ENCODE measurements at regions not wholly inside any gene's neighbourhood (a gene's known extent, or its start where the extent isn't known, plus 50 kb on each side); places are given as distances from the start of the nearest gene placed in this dataset.

DNA sequence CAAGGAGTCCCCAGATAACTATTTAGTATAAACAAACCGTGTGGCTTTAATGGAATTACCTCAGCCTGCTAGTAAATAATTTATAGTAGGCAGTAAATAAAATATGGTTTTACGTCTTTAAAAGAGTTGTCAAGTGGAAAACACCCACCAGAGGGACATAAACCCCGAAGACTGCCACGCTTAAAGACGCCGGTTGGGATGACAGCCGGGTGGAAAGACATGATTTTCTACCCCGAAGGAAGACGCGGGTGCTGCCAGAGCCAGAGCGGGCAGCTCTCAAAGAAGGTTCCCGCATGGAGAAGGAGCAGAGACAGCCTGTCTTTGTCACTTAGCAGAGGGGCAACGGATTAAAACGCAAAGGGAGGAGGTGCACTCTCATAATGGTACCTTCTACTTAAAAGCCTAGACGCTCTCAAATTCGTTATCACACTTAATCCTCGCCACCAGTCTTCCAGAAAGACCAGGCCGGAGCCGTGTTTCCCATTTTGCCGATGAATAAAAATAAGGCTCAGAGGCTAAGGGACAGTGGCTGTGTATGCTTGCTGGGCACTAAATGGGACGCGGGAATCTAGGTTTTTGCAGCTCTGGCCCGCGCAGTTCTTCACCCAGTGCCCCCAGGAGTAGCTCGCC lies 140.5 kb upstream of the ZIC3 start:
- H3K36me3 ChIP-seq (ENCODE audit: insufficient read depth, low read length): no peaks in the 10 kb centered on the region
- H3K27ac ChIP-seq (ENCODE audit: low read depth, low read length): no peak overlapping the region
- H3K27me3 Mint-ChIP-seq: peaks cover 20 to 25% of the 10 kb centered on the region in 2 donors
- H3K9me3 Mint-ChIP-seq: peaks cover 0 to 7% (median 3%) of the 10 kb centered on the region in 8 donors
- intact Hi-C loops (cut with micrococcal nuclease): no loop called here
- H3K4me3 ChIP-seq (ENCODE audit: low read length in 2 of 2): no peak overlapping the region
- peak overlapping the region in 1 of 8 donors; percentile 21 for H3K4me3 Mint-ChIP-seq
- peaks cover 4% of the 10 kb centered on the region for H3K27me3 ChIP-seq (ENCODE audit: insufficient read depth, low read length)
- ChIA-PET CTCF (ENCODE audit: partially characterized antibody) (no interaction called here), POLR2A (ENCODE audit: partially characterized antibody) (no interaction called here)
- no peaks in the 10 kb centered on the region for H3K9me3 ChIP-seq (ENCODE audit: control insufficient read depth in 1 of 2, low read length in 2 of 2)
- H3K4me1 Mint-ChIP-seq: peaks cover 2 to 11% (median 7%) of the 10 kb centered on the region in 4 donors
- no peak overlapping the region for H3K27ac Mint-ChIP-seq
- H3K36me3 Mint-ChIP-seq: no peaks in the 10 kb centered on the region
- H3K4me1 ChIP-seq (ENCODE audit: insufficient read depth, low read length): peaks cover 11% of the 10 kb centered on the region
- DNase-seq: no peak

DNA sequence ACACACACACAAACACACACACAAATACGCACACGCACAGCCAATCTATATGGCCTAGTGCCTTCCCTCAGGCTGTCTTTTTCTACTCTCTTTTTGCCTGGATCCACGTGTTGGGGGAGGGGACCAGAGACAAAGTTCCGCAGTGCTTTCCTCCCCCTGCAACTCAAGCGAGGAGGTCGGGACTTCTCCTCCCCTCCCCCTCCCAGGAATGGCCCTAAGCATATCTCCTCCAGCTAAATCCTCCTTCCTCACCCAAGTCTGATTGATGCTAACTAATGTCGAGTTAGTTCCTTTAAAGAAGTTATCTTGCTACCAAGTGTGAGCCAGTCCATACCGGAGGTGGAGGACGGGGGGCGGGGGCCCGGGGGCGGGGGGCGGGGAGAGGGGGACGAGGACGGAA lies 141.2 kb upstream of the ZIC3 start:
- peaks cover 23 to 25% of the 10 kb centered on the region in 2 donors for H3K27me3 Mint-ChIP-seq

DNA sequence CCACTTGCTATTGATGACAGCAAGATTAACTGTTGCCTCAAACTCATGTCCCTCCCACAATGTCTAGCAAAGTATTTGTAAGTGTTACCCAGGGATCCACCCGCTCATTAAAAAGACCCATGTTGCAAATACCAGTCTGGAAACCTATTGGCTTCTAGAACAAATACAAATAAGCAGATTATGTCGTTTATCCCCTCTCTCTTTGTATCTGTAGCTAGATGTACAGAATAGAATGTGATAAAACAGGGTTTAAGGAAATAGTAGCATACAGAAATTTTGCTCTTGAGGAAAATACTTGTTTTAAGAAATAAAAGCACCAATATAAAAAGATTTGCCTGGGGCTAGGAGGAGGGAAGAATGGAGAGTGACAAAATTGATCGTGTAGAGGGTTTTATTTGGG lies 142.7 kb upstream of the ZIC3 start:
- H3K27me3 Mint-ChIP-seq: peaks cover 24 to 25% of the 10 kb centered on the region in 2 donors
- intact Hi-C loops (cut with micrococcal nuclease): no loop called here

More for the DNA sequence above, 141.2 kb upstream of the ZIC3 start:
- no peaks in the 10 kb centered on the region for H3K36me3 ChIP-seq (ENCODE audit: insufficient read depth, low read length)
- peaks cover 11% of the 10 kb centered on the region for H3K4me1 ChIP-seq (ENCODE audit: insufficient read depth, low read length)
- intact Hi-C loops (cut with micrococcal nuclease): no loop called here
- DNase-seq: no peak
- Mint-ChIP-seq H3K27ac (no peak overlapping the region), H3K9me3 (peaks cover 0 to 7% (median 3%) of the 10 kb centered on the region in 8 donors), H3K4me3 (no peak overlapping the region), H3K36me3 (no peaks in the 10 kb centered on the region), H3K4me1 (peaks cover 2 to 11% (median 7%) of the 10 kb centered on the region in 4 donors)
- ChIA-PET CTCF (ENCODE audit: partially characterized antibody) (no interaction called here), POLR2A (ENCODE audit: partially characterized antibody) (no interaction called here)
- no peak overlapping the region for H3K4me3 ChIP-seq (ENCODE audit: low read length in 2 of 2)
- H3K9me3 ChIP-seq (ENCODE audit: control insufficient read depth in 1 of 2, low read length in 2 of 2): no peaks in the 10 kb centered on the region
- no peak overlapping the region for H3K27ac ChIP-seq (ENCODE audit: low read depth, low read length)
- H3K27me3 ChIP-seq (ENCODE audit: insufficient read depth, low read length): peaks cover 4% of the 10 kb centered on the region

DNA sequence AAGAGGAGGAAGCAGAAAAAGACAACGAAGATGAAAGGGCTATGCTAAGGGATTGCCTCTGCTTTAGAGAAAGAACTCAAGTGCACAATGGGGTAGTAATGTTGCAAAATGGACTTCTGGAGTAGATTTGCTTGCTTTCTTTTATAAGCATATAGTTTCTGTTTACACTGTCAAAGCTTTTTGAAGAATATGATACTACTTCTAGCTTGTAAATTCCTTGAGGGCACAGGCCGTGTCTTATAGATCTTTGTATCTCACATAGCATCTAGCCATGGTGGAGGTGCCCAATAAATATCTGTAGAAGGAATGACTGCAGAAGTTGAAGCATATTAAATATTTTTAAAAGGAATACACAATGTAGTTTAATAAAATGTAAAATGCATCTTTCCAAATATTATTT lies 147.8 kb upstream of the ZIC3 start:
- intact Hi-C loops (cut with micrococcal nuclease): no loop called here
- CTCF ChIA-PET (ENCODE audit: partially characterized antibody): no interaction called here
- H3K36me3 Mint-ChIP-seq: no peaks in the 10 kb centered on the region
- no peak overlapping the region for H3K27ac ChIP-seq (ENCODE audit: low read depth, low read length)
- no peak overlapping the region for H3K4me3 Mint-ChIP-seq
- no peaks in the 10 kb centered on the region for H3K4me1 ChIP-seq (ENCODE audit: insufficient read depth, low read length)
- no peaks in the 10 kb centered on the region for H3K27me3 ChIP-seq (ENCODE audit: insufficient read depth, low read length)
- no peak overlapping the region for H3K27ac Mint-ChIP-seq
- H3K4me1 Mint-ChIP-seq: no peaks in the 10 kb centered on the region
- H3K9me3 Mint-ChIP-seq: no peaks in the 10 kb centered on the region
- DNase-seq: no peak
- no peaks in the 10 kb centered on the region for H3K9me3 ChIP-seq (ENCODE audit: control insufficient read depth in 1 of 2, low read length in 2 of 2)
- peaks cover 8 to 14% of the 10 kb centered on the region in 2 donors for H3K27me3 Mint-ChIP-seq
- POLR2A ChIA-PET (ENCODE audit: partially characterized antibody): no interaction called here
- no peak overlapping the region for H3K4me3 ChIP-seq (ENCODE audit: low read length in 2 of 2)
- no peaks in the 10 kb centered on the region for H3K36me3 ChIP-seq (ENCODE audit: insufficient read depth, low read length)

More for the DNA sequence above, 142.7 kb upstream of the ZIC3 start:
- Mint-ChIP-seq H3K27ac (no peak overlapping the region), H3K4me3 (no peak overlapping the region), H3K9me3 (peaks cover 0 to 7% (median 3%) of the 10 kb centered on the region in 8 donors), H3K36me3 (no peaks in the 10 kb centered on the region), H3K4me1 (peaks cover 2 to 11% (median 7%) of the 10 kb centered on the region in 4 donors)
- no peak for DNase-seq
- peaks cover 4% of the 10 kb centered on the region for H3K27me3 ChIP-seq (ENCODE audit: insufficient read depth, low read length)
- POLR2A ChIA-PET (ENCODE audit: partially characterized antibody): no interaction called here
- no peak overlapping the region for H3K27ac ChIP-seq (ENCODE audit: low read depth, low read length)
- H3K9me3 ChIP-seq (ENCODE audit: control insufficient read depth in 1 of 2, low read length in 2 of 2): no peaks in the 10 kb centered on the region
- peaks cover 7% of the 10 kb centered on the region for H3K4me1 ChIP-seq (ENCODE audit: insufficient read depth, low read length)
- no peaks in the 10 kb centered on the region for H3K36me3 ChIP-seq (ENCODE audit: insufficient read depth, low read length)
- H3K4me3 ChIP-seq (ENCODE audit: low read length in 2 of 2): no peak overlapping the region
- CTCF ChIA-PET (ENCODE audit: partially characterized antibody): no interaction called here

DNA sequence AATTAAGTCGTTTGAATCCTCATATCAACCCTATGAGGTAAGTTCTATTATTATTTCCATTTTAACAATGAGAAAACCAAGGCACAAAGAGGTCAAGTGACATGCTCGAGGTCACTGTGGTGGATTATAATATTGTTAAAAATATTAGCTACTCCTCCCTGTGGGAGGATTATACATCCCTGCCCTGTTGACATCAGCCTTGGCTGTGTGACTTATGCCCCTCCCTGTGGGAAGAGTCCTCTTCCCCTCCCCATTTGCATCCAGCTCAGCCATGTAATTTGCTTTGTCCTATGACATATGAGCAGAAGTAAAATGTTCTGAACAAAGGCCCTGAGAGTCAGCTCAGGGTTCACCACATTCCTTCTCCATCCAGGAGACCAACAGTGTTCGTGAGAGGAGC lies 152.7 kb upstream of the ZIC3 start:
- Mint-ChIP-seq H3K36me3 (no peaks in the 10 kb centered on the region), H3K4me1 (no peaks in the 10 kb centered on the region), H3K4me3 (no peak overlapping the region), H3K9me3 (peaks cover 0 to 1% (median 0%) of the 10 kb centered on the region in 8 donors), H3K27ac (no peak overlapping the region), H3K27me3 (peaks cover 0 to 10% of the 10 kb centered on the region in 2 donors)
- intact Hi-C loops (cut with micrococcal nuclease): no loop called here
- POLR2A ChIA-PET (ENCODE audit: partially characterized antibody): no interaction called here
- no peak for DNase-seq
- CTCF ChIA-PET (ENCODE audit: partially characterized antibody): no interaction called here
- Histone ChIP-seq H3K4me3 (ENCODE audit: low read length in 2 of 2) (no peak overlapping the region), H3K4me1 (ENCODE audit: insufficient read depth, low read length) (no peaks in the 10 kb centered on the region), H3K27ac (ENCODE audit: low read depth, low read length) (no peak overlapping the region), H3K36me3 (ENCODE audit: insufficient read depth, low read length) (no peaks in the 10 kb centered on the region), H3K27me3 (ENCODE audit: insufficient read depth, low read length) (no peaks in the 10 kb centered on the region), H3K9me3 (ENCODE audit: control insufficient read depth in 1 of 2, low read length in 2 of 2) (no peaks in the 10 kb centered on the region)

DNA sequence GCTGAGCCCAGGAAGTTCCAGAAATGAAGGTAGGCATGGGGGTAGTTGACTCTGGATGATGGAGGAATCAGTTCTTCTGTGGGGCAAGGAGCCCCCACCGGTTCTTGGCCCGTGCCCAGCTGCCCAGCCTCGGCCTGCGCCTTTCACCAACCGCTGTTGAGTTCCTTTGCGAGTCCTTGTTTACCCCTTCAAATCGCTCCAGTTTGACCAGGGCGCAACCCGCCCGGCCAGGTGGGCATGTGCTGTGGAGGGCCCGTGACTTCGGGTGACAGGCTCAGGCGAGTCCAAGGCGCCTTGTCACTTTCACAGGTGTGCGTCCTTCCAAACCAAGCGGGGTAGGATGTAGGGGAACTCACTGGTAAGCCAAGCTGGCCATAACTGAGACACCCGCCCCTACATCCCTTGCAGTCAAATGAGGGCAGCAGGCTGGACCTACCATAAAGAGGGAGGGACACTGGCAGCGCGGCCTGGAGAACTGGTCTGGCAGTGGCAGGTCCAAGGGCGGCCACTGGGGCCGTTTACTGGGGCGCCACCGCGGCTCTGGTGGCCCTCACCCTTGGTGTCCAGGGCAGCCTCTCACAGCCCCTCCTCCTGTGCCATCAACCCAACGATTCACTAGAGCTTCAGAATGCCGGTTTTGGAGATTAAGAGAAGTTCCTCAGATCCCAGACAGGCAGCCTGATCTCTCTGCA lies 160.3 kb upstream of the ZIC3 start:
- Histone ChIP-seq H3K36me3 (ENCODE audit: insufficient read depth, low read length) (no peaks in the 10 kb centered on the region), H3K27ac (ENCODE audit: low read depth, low read length) (no peak overlapping the region), H3K4me1 (ENCODE audit: insufficient read depth, low read length) (no peaks in the 10 kb centered on the region), H3K27me3 (ENCODE audit: insufficient read depth, low read length) (no peaks in the 10 kb centered on the region), H3K4me3 (ENCODE audit: low read length in 2 of 2) (no peak overlapping the region), H3K9me3 (ENCODE audit: control insufficient read depth in 1 of 2, low read length in 2 of 2) (no peaks in the 10 kb centered on the region)
- no peaks in the 10 kb centered on the region for H3K27me3 Mint-ChIP-seq
- intact Hi-C loops (cut with micrococcal nuclease): no loop called here
- H3K27ac Mint-ChIP-seq: no peak overlapping the region
- peaks cover 0 to 1% (median 0%) of the 10 kb centered on the region in 8 donors for H3K9me3 Mint-ChIP-seq
- ChIA-PET CTCF (ENCODE audit: partially characterized antibody) (no interaction called here), POLR2A (ENCODE audit: partially characterized antibody) (no interaction called here)
- no peak overlapping the region for H3K4me3 Mint-ChIP-seq
- DNase-seq: no peak
- H3K4me1 Mint-ChIP-seq: no peaks in the 10 kb centered on the region
- H3K36me3 Mint-ChIP-seq: no peaks in the 10 kb centered on the region

DNA sequence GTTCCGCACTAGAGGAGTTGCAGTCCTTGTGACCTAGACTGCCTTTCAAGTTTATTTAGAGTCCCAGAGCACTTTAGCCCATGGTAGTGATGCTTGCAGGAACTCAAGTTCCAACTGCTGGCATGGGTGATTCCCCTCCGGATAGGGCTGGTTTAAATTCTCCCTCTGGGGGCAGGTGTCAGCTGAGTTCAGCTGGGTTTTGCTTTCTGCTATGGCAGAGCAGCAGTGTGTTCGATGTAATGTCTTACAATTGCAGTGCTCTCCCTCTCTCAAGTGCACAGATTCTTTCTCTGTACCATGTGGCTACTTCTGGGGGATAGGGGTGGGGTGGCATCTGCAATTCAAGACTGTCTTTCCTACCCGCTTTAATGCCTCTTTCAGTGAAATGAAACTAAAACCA lies 164.8 kb upstream of the ZIC3 start:
- Mint-ChIP-seq H3K36me3 (no peaks in the 10 kb centered on the region), H3K9me3 (peaks cover 0 to 7% (median 0%) of the 10 kb centered on the region in 8 donors), H3K4me1 (no peaks in the 10 kb centered on the region), H3K27ac (no peak overlapping the region), H3K27me3 (no peaks in the 10 kb centered on the region), H3K4me3 (no peak overlapping the region)
- H3K4me1 ChIP-seq (ENCODE audit: insufficient read depth, low read length): no peaks in the 10 kb centered on the region
- H3K36me3 ChIP-seq (ENCODE audit: insufficient read depth, low read length): no peaks in the 10 kb centered on the region
- no peak overlapping the region for H3K4me3 ChIP-seq (ENCODE audit: low read length in 2 of 2)
- POLR2A ChIA-PET (ENCODE audit: partially characterized antibody): no interaction called here
- DNase-seq: no peak
- CTCF ChIA-PET (ENCODE audit: partially characterized antibody): no interaction called here
- H3K9me3 ChIP-seq (ENCODE audit: control insufficient read depth in 1 of 2, low read length in 2 of 2): no peaks in the 10 kb centered on the region
- no peak overlapping the region for H3K27ac ChIP-seq (ENCODE audit: low read depth, low read length)
- intact Hi-C loops (cut with micrococcal nuclease): no loop called here
- H3K27me3 ChIP-seq (ENCODE audit: insufficient read depth, low read length): no peaks in the 10 kb centered on the region

Data from CD4-positive, alpha-beta memory T cell (primary cell).